ENCODE measurements at regions not wholly inside any gene's neighbourhood (a gene's known extent, or its start where the extent isn't known, plus 50 kb on each side); places are given as distances from the start of the nearest gene placed in this dataset.

DNA sequence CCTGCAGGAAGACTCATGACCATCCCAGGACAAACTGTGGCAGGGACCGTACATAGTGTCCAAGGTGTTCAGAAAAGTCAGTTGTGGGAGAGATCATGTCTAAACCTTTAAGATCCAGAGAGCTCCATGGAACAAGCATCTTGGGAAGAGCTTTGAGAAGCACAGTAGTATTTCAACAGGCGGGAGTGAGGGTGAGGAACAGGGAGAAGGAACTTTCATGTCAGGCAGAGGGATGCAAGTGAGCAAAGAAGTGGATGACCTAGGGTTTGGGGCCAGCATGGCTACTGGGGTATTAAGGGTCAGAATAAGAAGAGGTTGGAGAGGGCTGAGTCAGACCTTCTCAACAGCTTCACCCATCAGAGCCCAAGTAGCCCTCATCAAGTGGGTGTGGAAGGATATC lies 147.9 kb upstream of the ETV3 start:
- Histone ChIP-seq H3K9me3 (no peaks in the 10 kb centered on the region), H3K4me3 (no peak overlapping the region), H3K36me3 (no peaks in the 10 kb centered on the region), H3K27me3 (no peaks in the 10 kb centered on the region), H3K4me1 (ENCODE audit: insufficient read depth) (no peaks in the 10 kb centered on the region), H3K27ac (no peak overlapping the region)
- no peak for DNase-seq
- TF ChIP-seq POLR2A (IDR thresholded peaks at IDR 0.05) = no peak
- no peak for TF ChIP-seq EP300 (IDR thresholded peaks at IDR 0.05)
- TF ChIP-seq, protein P1, sequence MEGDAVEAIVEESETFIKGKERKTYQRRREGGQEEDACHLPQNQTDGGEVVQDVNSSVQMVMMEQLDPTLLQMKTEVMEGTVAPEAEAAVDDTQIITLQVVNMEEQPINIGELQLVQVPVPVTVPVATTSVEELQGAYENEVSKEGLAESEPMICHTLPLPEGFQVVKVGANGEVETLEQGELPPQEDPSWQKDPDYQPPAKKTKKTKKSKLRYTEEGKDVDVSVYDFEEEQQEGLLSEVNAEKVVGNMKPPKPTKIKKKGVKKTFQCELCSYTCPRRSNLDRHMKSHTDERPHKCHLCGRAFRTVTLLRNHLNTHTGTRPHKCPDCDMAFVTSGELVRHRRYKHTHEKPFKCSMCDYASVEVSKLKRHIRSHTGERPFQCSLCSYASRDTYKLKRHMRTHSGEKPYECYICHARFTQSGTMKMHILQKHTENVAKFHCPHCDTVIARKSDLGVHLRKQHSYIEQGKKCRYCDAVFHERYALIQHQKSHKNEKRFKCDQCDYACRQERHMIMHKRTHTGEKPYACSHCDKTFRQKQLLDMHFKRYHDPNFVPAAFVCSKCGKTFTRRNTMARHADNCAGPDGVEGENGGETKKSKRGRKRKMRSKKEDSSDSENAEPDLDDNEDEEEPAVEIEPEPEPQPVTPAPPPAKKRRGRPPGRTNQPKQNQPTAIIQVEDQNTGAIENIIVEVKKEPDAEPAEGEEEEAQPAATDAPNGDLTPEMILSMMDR (IDR thresholded peaks at IDR 0.05) = no peak
- 69 to 89% (median 84%) methylated on average over 2 of the region's 2 CpGs for WGBS, 3 donors
- intact Hi-C loops (cut with DNase I) = no loop called here

DNA sequence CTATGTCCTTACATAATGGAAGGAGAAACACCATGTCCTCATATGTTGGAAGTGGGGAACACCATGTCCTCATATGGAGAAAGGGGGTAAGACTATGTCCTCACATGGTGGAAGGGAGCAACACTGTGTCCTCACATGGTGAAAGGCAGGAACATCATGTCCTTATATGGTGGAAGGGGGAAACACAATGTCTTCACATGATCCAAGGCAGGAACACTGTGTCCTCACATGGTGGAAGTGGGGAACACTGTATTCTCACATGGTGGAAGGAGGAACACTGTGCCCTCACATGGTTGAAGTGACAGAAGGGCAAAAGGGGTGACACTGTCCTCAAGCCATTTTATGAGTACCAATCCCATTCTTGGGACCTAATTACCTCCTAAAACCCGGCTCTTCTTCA lies 146.3 kb upstream of the ETV3 start:
- no peaks in the 10 kb centered on the region for H3K36me3 ChIP-seq
- intact Hi-C loops (cut with DNase I) = no loop called here
- DNase-seq = no peak
- 65 to 69% (median 68%) methylated on average over 1 of the region's 1 CpG for WGBS, 3 donors
- TF ChIP-seq, protein P1 (IDR thresholded peaks at IDR 0.05) = no peak
- no peak for TF ChIP-seq POLR2A (IDR thresholded peaks at IDR 0.05)
- no peak for TF ChIP-seq EP300 (IDR thresholded peaks at IDR 0.05)
- no peak overlapping the region for H3K27ac ChIP-seq
- no peaks in the 10 kb centered on the region for H3K4me1 ChIP-seq (ENCODE audit: insufficient read depth)
- H3K4me3 ChIP-seq = no peak overlapping the region
- no peaks in the 10 kb centered on the region for H3K27me3 ChIP-seq
- H3K9me3 ChIP-seq = no peaks in the 10 kb centered on the region

DNA sequence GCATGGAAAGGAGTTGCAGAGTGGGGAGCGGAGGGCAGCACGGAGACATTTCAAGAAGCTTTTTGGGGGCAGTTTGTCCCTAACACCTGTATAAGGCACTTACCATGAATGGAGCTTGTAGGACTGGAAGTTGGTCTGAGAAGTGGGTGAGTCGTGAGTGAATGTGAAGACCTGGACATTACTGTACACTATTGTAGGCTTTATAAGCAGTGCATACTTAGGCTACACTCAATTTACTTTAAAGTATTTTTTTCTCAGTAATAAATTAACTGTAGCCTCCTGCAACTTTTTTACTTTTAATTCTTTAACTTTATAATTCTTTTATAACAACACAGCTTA lies 141.6 kb upstream of the ETV3 start:
- H3K27ac ChIP-seq = no peak overlapping the region
- no peak overlapping the region for H3K4me3 ChIP-seq
- intact Hi-C loops (cut with DNase I) = no loop called here
- DNase-seq = no peak
- H3K36me3 ChIP-seq = no peaks in the 10 kb centered on the region
- H3K27me3 ChIP-seq = no peaks in the 10 kb centered on the region
- no peaks in the 10 kb centered on the region for H3K4me1 ChIP-seq (ENCODE audit: insufficient read depth)
- H3K9me3 ChIP-seq = no peaks in the 10 kb centered on the region
- no peak for TF ChIP-seq EP300 (IDR thresholded peaks at IDR 0.05)
- no peak for TF ChIP-seq POLR2A (IDR thresholded peaks at IDR 0.05)
- TF ChIP-seq, protein P1 (IDR thresholded peaks at IDR 0.05) = no peak
- WGBS, 3 donors = 41 to 59% (median 57%) methylated on average over 3 of the region's 3 CpGs

DNA sequence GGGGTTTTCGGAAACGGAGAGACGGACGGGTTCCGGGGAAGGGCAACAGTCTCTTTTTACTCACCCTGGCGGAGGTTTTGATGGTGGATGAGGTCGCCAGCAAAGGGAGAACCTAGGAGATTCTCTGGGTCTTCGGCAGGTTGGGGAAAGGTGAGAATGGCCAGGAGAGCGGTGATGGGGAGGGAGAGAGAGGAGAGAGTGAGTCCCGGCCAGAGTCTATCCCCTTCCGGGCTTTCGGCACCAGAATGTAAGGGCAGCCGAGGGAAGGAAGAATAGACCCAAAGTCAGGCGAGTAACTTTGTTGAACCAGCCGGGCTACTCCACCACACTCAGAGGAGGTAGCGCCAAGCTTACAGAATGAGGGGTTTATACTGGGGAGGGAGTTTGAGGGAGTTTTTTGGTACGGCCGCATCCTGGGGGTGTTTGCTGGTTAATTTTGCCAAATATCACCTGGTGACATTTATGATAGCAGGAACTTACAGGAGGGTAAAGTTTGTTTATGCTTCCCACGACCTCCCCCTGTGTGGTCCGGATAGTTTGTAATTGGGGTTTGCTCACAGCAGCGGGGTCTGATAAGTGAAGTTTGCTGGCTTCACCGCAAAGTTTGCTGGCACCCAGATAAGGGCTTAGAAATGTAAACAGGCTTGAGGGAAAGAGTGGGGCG lies 141.1 kb upstream of the ETV3 start:
- TF ChIP-seq POLR2A (IDR thresholded peaks at IDR 0.05) (no peak), EP300 (IDR thresholded peaks at IDR 0.05) (no peak)
- TF ChIP-seq, protein P1 (IDR thresholded peaks at IDR 0.05) = no peak
- Histone ChIP-seq H3K27me3 (no peaks in the 10 kb centered on the region), H3K9me3 (no peaks in the 10 kb centered on the region), H3K4me1 (ENCODE audit: insufficient read depth) (no peaks in the 10 kb centered on the region), H3K27ac (no peak overlapping the region), H3K36me3 (no peaks in the 10 kb centered on the region), H3K4me3 (no peak overlapping the region)
- intact Hi-C loops (cut with DNase I) = no loop called here
- 38 to 64% (median 49%) methylated on average over 23 of the region's 23 CpGs for WGBS, 3 donors
- no peak for DNase-seq
